ENCODE measurements at regions not wholly inside any gene's neighbourhood (a gene's known extent, or its start where the extent isn't known, plus 50 kb on each side); places are given as distances from the start of the nearest gene placed in this dataset.

DNA sequence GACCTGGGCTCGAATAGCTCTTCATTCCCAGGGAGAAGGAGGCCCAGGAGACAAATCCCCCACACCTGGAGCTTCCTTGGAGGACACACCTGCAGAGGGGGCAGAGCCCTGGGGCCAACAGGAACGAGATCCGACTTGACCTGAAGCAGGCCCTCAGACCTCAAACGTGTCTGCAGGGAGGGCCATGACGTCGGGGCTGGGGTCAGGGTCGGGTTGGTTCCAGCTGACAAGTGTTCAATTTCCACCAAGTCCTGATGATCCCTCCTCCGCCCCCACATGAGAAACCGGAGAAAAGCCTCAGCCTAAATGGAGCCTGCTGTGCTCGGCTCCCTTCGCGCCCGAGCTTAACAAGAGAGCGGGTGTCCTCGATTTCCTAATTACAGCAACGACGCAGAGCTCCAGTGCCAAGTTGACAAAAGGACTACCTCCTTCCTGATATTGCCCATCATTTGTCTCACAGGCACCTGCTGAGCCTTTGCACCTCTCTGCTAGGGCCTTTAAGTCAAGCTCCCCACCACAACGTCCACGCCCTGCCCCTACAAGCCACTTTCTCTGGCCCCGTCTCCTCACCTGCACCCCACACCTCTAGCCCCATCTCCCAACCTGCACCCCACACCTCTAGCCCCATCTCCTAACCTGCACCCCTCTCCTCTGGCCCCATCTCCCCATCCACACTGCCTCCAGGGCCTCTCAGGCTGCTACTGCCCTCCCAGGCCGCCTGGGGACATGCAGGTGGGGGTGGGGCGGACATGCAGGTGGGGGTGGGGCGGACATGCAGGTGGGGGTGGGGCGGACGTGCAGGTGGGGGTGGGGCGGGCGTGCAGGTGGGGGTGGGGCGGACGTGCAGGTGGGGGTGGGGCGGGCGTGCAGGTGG is 519.4 kb downstream of the GLRX3 start:
- peaks cover 9% of the 10 kb centered on the region for H3K27me3 Mint-ChIP-seq (ENCODE audit: insufficient read depth, low read depth, poor library complexity)
- H3K27ac Mint-ChIP-seq: no peak overlapping the region

More for the DNA sequence above, 519.4 kb downstream of the GLRX3 start:
- no peaks in the 10 kb centered on the region for H3F3A ChIP-seq (replicated peaks; ENCODE audit: low read depth)
- no peak overlapping the region for H2AFZ ChIP-seq
- no peaks in the 10 kb centered on the region for H3K79me2 ChIP-seq (replicated peaks; ENCODE audit: insufficient read depth)
- H3K27me3 ChIP-seq (ENCODE audit: insufficient read depth): no peaks in the 10 kb centered on the region
- no peaks in the 10 kb centered on the region for H3K9me2 ChIP-seq (ENCODE audit: insufficient read depth)
- ATAC-seq: no peak
- Mint-ChIP-seq H3K4me1 (no peaks in the 10 kb centered on the region), H3K4me3 (no peak overlapping the region), H3K9me3 (peaks cover 78% of the 10 kb centered on the region), H3K36me3 (ENCODE audit: low read depth) (peaks cover 29% of the 10 kb centered on the region)
- H3K4me3 ChIP-seq: no peak overlapping the region
- H3K36me3 ChIP-seq (ENCODE audit: insufficient read depth): no peaks in the 10 kb centered on the region
- H4K20me1 ChIP-seq (replicated peaks; ENCODE audit: insufficient read depth): no peaks in the 10 kb centered on the region
- H3K4me2 ChIP-seq: no peak overlapping the region
- DNase-seq (ENCODE audit: low spot score): no peak
- H3K4me1 ChIP-seq (ENCODE audit: insufficient read depth): no peaks in the 10 kb centered on the region
- TF ChIP-seq, protein P1, sequence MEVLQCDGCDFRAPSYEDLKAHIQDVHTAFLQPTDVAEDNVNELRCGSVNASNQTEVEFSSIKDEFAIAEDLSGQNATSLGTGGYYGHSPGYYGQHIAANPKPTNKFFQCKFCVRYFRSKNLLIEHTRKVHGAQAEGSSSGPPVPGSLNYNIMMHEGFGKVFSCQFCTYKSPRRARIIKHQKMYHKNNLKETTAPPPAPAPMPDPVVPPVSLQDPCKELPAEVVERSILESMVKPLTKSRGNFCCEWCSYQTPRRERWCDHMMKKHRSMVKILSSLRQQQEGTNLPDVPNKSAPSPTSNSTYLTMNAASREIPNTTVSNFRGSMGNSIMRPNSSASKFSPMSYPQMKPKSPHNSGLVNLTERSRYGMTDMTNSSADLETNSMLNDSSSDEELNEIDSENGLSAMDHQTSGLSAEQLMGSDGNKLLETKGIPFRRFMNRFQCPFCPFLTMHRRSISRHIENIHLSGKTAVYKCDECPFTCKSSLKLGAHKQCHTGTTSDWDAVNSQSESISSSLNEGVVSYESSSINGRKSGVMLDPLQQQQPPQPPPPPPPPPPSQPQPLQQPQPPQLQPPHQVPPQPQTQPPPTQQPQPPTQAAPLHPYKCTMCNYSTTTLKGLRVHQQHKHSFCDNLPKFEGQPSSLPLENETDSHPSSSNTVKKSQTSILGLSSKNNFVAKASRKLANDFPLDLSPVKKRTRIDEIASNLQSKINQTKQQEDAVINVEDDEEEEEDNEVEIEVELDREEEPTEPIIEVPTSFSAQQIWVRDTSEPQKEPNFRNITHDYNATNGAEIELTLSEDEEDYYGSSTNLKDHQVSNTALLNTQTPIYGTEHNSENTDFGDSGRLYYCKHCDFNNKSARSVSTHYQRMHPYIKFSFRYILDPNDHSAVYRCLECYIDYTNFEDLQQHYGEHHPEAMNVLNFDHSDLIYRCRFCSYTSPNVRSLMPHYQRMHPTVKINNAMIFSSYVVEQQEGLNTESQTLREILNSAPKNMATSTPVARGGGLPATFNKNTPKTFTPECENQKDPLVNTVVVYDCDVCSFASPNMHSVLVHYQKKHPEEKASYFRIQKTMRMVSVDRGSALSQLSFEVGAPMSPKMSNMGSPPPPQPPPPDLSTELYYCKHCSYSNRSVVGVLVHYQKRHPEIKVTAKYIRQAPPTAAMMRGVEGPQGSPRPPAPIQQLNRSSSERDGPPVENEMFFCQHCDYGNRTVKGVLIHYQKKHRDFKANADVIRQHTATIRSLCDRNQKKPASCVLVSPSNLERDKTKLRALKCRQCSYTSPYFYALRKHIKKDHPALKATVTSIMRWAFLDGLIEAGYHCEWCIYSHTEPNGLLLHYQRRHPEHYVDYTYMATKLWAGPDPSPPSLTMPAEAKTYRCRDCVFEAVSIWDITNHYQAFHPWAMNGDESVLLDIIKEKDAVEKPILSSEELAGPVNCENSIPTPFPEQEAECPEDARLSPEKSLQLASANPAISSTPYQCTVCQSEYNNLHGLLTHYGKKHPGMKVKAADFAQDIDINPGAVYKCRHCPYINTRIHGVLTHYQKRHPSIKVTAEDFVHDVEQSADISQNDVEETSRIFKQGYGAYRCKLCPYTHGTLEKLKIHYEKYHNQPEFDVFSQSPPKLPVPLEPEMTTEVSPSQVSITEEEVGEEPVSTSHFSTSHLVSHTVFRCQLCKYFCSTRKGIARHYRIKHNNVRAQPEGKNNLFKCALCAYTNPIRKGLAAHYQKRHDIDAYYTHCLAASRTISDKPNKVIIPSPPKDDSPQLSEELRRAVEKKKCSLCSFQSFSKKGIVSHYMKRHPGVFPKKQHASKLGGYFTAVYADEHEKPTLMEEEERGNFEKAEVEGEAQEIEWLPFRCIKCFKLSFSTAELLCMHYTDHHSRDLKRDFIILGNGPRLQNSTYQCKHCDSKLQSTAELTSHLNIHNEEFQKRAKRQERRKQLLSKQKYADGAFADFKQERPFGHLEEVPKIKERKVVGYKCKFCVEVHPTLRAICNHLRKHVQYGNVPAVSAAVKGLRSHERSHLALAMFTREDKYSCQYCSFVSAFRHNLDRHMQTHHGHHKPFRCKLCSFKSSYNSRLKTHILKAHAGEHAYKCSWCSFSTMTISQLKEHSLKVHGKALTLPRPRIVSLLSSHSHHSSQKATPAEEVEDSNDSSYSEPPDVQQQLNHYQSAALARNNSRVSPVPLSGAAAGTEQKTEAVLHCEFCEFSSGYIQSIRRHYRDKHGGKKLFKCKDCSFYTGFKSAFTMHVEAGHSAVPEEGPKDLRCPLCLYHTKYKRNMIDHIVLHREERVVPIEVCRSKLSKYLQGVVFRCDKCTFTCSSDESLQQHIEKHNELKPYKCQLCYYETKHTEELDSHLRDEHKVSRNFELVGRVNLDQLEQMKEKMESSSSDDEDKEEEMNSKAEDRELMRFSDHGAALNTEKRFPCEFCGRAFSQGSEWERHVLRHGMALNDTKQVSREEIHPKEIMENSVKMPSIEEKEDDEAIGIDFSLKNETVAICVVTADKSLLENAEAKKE (CRISPR knock-in tag; IDR thresholded peaks at IDR 0.05): no peak
- TF ChIP-seq, protein P2, sequence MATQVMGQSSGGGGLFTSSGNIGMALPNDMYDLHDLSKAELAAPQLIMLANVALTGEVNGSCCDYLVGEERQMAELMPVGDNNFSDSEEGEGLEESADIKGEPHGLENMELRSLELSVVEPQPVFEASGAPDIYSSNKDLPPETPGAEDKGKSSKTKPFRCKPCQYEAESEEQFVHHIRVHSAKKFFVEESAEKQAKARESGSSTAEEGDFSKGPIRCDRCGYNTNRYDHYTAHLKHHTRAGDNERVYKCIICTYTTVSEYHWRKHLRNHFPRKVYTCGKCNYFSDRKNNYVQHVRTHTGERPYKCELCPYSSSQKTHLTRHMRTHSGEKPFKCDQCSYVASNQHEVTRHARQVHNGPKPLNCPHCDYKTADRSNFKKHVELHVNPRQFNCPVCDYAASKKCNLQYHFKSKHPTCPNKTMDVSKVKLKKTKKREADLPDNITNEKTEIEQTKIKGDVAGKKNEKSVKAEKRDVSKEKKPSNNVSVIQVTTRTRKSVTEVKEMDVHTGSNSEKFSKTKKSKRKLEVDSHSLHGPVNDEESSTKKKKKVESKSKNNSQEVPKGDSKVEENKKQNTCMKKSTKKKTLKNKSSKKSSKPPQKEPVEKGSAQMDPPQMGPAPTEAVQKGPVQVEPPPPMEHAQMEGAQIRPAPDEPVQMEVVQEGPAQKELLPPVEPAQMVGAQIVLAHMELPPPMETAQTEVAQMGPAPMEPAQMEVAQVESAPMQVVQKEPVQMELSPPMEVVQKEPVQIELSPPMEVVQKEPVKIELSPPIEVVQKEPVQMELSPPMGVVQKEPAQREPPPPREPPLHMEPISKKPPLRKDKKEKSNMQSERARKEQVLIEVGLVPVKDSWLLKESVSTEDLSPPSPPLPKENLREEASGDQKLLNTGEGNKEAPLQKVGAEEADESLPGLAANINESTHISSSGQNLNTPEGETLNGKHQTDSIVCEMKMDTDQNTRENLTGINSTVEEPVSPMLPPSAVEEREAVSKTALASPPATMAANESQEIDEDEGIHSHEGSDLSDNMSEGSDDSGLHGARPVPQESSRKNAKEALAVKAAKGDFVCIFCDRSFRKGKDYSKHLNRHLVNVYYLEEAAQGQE (IDR thresholded peaks at IDR 0.05; ENCODE audit: unreplicated experiment): no peak
- TF ChIP-seq JUNB (IDR thresholded peaks at IDR 0.05; ENCODE audit: unreplicated experiment): no peak
- no peak for TF ChIP-seq STAT1 (IDR thresholded peaks at IDR 0.05; ENCODE audit: unreplicated experiment)
- no peak for TF ChIP-seq CREB1 (CRISPR knock-in tag; IDR thresholded peaks at IDR 0.05; ENCODE audit: low read depth)
- TF ChIP-seq, protein P3, sequence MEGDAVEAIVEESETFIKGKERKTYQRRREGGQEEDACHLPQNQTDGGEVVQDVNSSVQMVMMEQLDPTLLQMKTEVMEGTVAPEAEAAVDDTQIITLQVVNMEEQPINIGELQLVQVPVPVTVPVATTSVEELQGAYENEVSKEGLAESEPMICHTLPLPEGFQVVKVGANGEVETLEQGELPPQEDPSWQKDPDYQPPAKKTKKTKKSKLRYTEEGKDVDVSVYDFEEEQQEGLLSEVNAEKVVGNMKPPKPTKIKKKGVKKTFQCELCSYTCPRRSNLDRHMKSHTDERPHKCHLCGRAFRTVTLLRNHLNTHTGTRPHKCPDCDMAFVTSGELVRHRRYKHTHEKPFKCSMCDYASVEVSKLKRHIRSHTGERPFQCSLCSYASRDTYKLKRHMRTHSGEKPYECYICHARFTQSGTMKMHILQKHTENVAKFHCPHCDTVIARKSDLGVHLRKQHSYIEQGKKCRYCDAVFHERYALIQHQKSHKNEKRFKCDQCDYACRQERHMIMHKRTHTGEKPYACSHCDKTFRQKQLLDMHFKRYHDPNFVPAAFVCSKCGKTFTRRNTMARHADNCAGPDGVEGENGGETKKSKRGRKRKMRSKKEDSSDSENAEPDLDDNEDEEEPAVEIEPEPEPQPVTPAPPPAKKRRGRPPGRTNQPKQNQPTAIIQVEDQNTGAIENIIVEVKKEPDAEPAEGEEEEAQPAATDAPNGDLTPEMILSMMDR (conservative IDR thresholded peaks at IDR 0.05; ENCODE audit: low read depth in 2 of 2): no peak
- TF ChIP-seq POLR2AphosphoS5 (IDR thresholded peaks at IDR 0.05; ENCODE audit: low read depth): no peak
- TF ChIP-seq NANOG (IDR thresholded peaks at IDR 0.05; ENCODE audit: borderline replicate concordance): no peak
- no peak overlapping the region for H3K27ac ChIP-seq (ENCODE audit: low read depth)

Measured in GM23338 (cell line).